K562 (cell line): ENCODE measurements at regions not wholly inside any gene's neighbourhood (a gene's known extent, or its start where the extent isn't known, plus 50 kb on each side); places are given as distances from the start of the nearest gene placed in this dataset.

Source experiments
- ATAC-seq: fragments of 200-7000 bp; cut with Tn5 transposase; 3 replicates; pipeline ENCODE4 v1.9.1; 2020; ENCODE audit warnings: moderate library complexity
- BruUV-seq: library from RNA; stranded (reverse); fragments of 400-500 nt; replicated peaks from 2 replicates; lab custom pipeline; 2021; lab: Mats Ljungman, UMichigan
- CTCF ChIA-PET: fragments of 300-600 bp; formaldehyde crosslinking; extraction: SDS; loops from one replicate; lab custom pipeline; 2021; ENCODE audit warnings: low intra/inter-chr PET ratio; lab: Yijun Ruan, JAX
- POLR2A ChIA-PET: fragments of 300-600, 350-650 bp; sonication (Branson Sonifier 250); formaldehyde crosslinking; extraction: SDS; loops from one replicate; lab custom pipeline; 2021; ENCODE audit warnings: antibody characterized with exemption, inconsistent platforms; lab: Yijun Ruan, JAX
- DNase-seq, 4 experiments: peaks; one replicate each; pipeline versions ENCODE4 v3.0.0 to v3.0.0-alpha.2; 2011 to 2018; ENCODE audit warnings: low spot score in 3 of 4, mixed read lengths in 3 of 4; ENCODE audit errors: extremely low read depth in 1 of 4
- FAIRE-seq: peaks from 2 replicates; lab custom pipeline; 2011; peaks lifted over from hg19 to GRCh38; lab: Jason Lieb, UNC
- H2AFZ ChIP-seq: 2 replicates; pipeline ENCODE4 v1.6.0; 2011; ENCODE audit warnings: low read depth, low read length, control low read depth, inconsistent platforms
- H3K27ac ChIP-seq: fragments of 200-600 bp; 3 replicates; pipeline ENCODE4 v1.8.0; 2011; ENCODE audit warnings: low read depth, mild to moderate bottlenecking, control low read depth, inconsistent platforms, low read length, moderate library complexity, mixed read lengths; ENCODE audit errors: extremely low read depth
- H3K27me3 ChIP-seq, 2 experiments: fragments of 300-600 bp in 1 of 2; 2 replicates in 1 of 2; 3 replicates in 1 of 2; pipeline versions ENCODE4 v1.6.0 to v1.8.0; 2011; ENCODE audit warnings: inconsistent platforms in 2 of 2, low read length in 2 of 2, mild to moderate bottlenecking in 1 of 2, mixed read lengths in 1 of 2, moderate library complexity in 1 of 2; ENCODE audit not compliant: control insufficient read depth in 2 of 2, insufficient read depth in 2 of 2
- H3K36me3 ChIP-seq: fragments of 300-600 bp; 3 replicates; pipeline ENCODE4 v1.8.0; 2011; ENCODE audit warnings: mild to moderate bottlenecking, low read length, inconsistent platforms; ENCODE audit not compliant: control insufficient read depth, insufficient read depth
- H3K4me1 ChIP-seq, 2 experiments: fragments of 200-600 bp in 1 of 2; replicated peaks in 1 of 2; 2 replicates in 1 of 2; 3 replicates in 1 of 2; pipeline versions ENCODE4 v1.5.1 to v1.8.0; 2011; ENCODE audit warnings: inconsistent platforms in 2 of 2, low read length in 2 of 2, mild to moderate bottlenecking in 1 of 2, mixed read lengths in 1 of 2, moderate library complexity in 1 of 2; ENCODE audit not compliant: control insufficient read depth in 2 of 2, insufficient read depth in 2 of 2
- H3K4me2 ChIP-seq: 2 replicates; pipeline ENCODE4 v1.6.1; 2011; ENCODE audit warnings: low read length, control low read depth, inconsistent platforms, mixed read lengths; ENCODE audit not compliant: insufficient read depth
- H3K4me3 ChIP-seq: fragments of 200-600 bp; sonication (generic), shearing (Covaris generic); 2 replicates; pipeline ENCODE4 v1.5.1; 2016; ENCODE audit warnings: control low read depth, inconsistent platforms
- H3K79me2 ChIP-seq: fragments of 200-600 bp; 3 replicates; pipeline ENCODE4 v1.8.0; 2011; ENCODE audit warnings: low read length, inconsistent platforms; ENCODE audit not compliant: control insufficient read depth, insufficient read depth
- H3K9ac ChIP-seq, 2 experiments: 2 replicates each; pipeline versions ENCODE4 v1.6.0 to v1.6.1; 2011; ENCODE audit warnings: low read depth in 2 of 2, low read length in 2 of 2, control low read depth in 1 of 2, inconsistent platforms in 1 of 2, mild to moderate bottlenecking in 1 of 2, mixed read lengths in 1 of 2; ENCODE audit not compliant: insufficient read depth in 1 of 2
- H3K9me1 ChIP-seq: one replicate; pipeline ENCODE4 v1.6.0; 2011; ENCODE audit warnings: inconsistent platforms, mild to moderate bottlenecking, low read length, moderate library complexity; ENCODE audit not compliant: control insufficient read depth, insufficient read depth
- H3K9me3 ChIP-seq: replicated peaks from 2 replicates; pipeline ENCODE4 v1.5.1; 2011; ENCODE audit warnings: low read depth, low read length, inconsistent platforms; ENCODE audit not compliant: control insufficient read depth, insufficient read depth
- H4K20me1 ChIP-seq: replicated peaks from 2 replicates; pipeline ENCODE4 v1.6.1; 2011; ENCODE audit warnings: low read length, inconsistent platforms, mixed read lengths; ENCODE audit not compliant: control insufficient read depth, insufficient read depth
- FOXK2 ChIP-seq, 2 experiments: fragments of 450-650 bp; IDR thresholded peaks in 1 of 2; conservative IDR thresholded peaks in 1 of 2; 2 replicates each; pipeline ENCODE4 v1.6.1; 2016; ENCODE audit warnings: low read depth in 2 of 2, mild to moderate bottlenecking in 1 of 2
- MEF2D ChIP-seq: conservative IDR thresholded peaks from 2 replicates; pipeline ENCODE4 v1.6.1; 2016; ENCODE audit warnings: low read depth, missing genetic modification characterization, missing compliant biosample characterization
- MEIS2 ChIP-seq: fragments of 450-650 bp; IDR thresholded peaks from 2 replicates; pipeline ENCODE4 v1.6.1; 2014; ENCODE audit warnings: mild to moderate bottlenecking; ENCODE audit not compliant: partially characterized antibody
- NFE2 ChIP-seq: IDR thresholded peaks from 2 replicates; pipeline ENCODE4 v1.6.1; 2014; ENCODE audit warnings: antibody characterized with exemption, low read depth
- ZNF717 ChIP-seq: fragments of 250-450 bp; sonication (Bioruptor Pico); IDR thresholded peaks from 2 replicates; pipeline ENCODE4 v1.5.0; 2021
- WGBS: fragments of 100-300 bp; shearing (Covaris generic); methylation state at CpG from one replicate; pipeline ENCODE4 v1.1.6; 2016; ENCODE audit warnings: low coverage, mixed read lengths; ENCODE audit not compliant: insufficient coverage; ENCODE audit errors: missing lambda C conversion rate; 5-methylcytosine and 5-hydroxymethylcytosine counted together
- in situ Hi-C: fragments of 300-500 bp; cut with MboI; formaldehyde crosslinking; loops from 4 replicates; pipeline ENCODE4 v1.15.0; 2018; ENCODE audit warnings: inconsistent platforms, mixed read lengths
- intact Hi-C: fragments of 100-400 bp; cut with micrococcal nuclease; formaldehyde crosslinking; loops from 2 replicates; pipeline ENCODE4 v1.14.2; 2022

- no peaks in the 10 kb centered on the region for H3K36me3 ChIP-seq
- H4K20me1 ChIP-seq: no peaks in the 10 kb centered on the region
- no peaks in the 10 kb centered on the region for H3K27me3 ChIP-seq
- no peaks in the 10 kb centered on the region for H3K9me1 ChIP-seq
- H3K27ac ChIP-seq: no peak overlapping the region
- ChIA-PET CTCF (no interaction called here), POLR2A (no interaction called here)
- DNase-seq: no peak
- no peak overlapping the region for H3K9ac ChIP-seq
- no peak for ATAC-seq
- no peaks in the 10 kb centered on the region for H3K9me3 ChIP-seq
- no TSS peak for BruUV-seq
- WGBS: 0% methylated on average over 2 of the region's 2 CpGs
- H3K4me3 ChIP-seq: no peak overlapping the region
- no peaks in the 10 kb centered on the region for H3K4me1 ChIP-seq
- no peak overlapping the region for H3K4me2 ChIP-seq
- no peak for TF ChIP-seq NFE2
- in situ Hi-C loops: no loop called here
- H3K79me2 ChIP-seq: no peaks in the 10 kb centered on the region
- H2AFZ ChIP-seq: no peak overlapping the region
- intact Hi-C loops: no loop called here
- no peak for FAIRE-seq
Measured at GRCh38 chr2:6512589-6512988, 353.1 kb downstream of the CMPK2 start.

GRCh38 chr2:6516674-6517073, 349.0 kb downstream of the CMPK2 start:
- 7% methylated on average over 6 of the region's 6 CpGs for WGBS
- POLR2A ChIA-PET: no interaction called here
- DNase-seq: no peak
- intact Hi-C loops: no loop called here
- ATAC-seq: no peak
- H3K36me3 ChIP-seq: no peaks in the 10 kb centered on the region
- CTCF ChIA-PET: no interaction called here
- H3K4me2 ChIP-seq: no peak overlapping the region
- no peak overlapping the region for H3K9ac ChIP-seq
- H3K27ac ChIP-seq: no peak overlapping the region
- no peaks in the 10 kb centered on the region for H3K9me1 ChIP-seq
- BruUV-seq: no TSS peak
- H3K4me3 ChIP-seq: no peak overlapping the region
- H3K4me1 ChIP-seq: no peaks in the 10 kb centered on the region
- in situ Hi-C loops: no loop called here
- H3K9me3 ChIP-seq: no peaks in the 10 kb centered on the region
- TF ChIP-seq MEIS2 (no peak), ZNF717 (CRISPR knock-in tag) (no peak), MEF2D (tag) (no peak), FOXK2 (conservative IDR thresholded peaks at IDR 0.05 in 1 of 2, IDR thresholded peaks at IDR 0.05 in 1 of 2; ENCODE audit: low read depth in 2 of 2) (no peak)
- TF ChIP-seq, all 486 proteins: peak for 0
- no peak for FAIRE-seq
- no peaks in the 10 kb centered on the region for H3K27me3 ChIP-seq
- H4K20me1 ChIP-seq: no peaks in the 10 kb centered on the region
- H3K79me2 ChIP-seq: no peaks in the 10 kb centered on the region
- H2AFZ ChIP-seq: no peak overlapping the region
